ENCODE measurements at regions not wholly inside any gene's neighbourhood (a gene's known extent, or its start where the extent isn't known, plus 50 kb on each side); places are given as distances from the start of the nearest gene placed in this dataset.

DNA sequence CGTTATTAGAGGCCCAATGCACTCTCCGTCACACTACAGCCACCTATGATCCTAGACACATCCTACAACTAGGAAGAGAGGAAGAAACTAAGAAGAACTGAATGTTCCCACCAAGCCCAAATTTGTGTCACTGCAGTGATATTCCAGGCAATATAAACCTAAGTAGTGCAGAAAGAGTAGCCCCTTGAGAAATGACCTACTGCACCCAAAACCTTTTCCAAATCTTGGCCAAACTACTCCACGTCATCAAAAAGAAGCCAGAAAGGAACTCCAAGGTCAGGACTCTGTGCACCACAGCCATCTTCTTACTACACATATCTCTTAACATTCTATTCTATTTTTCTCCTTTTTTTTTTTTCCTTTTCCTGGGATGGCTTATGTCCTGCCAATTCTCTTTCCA is 60.2 kb downstream of the ADAMTS1 start:
- in situ Hi-C loops (cut with MboI; ENCODE audit: low pct_unique_long_range_greater_than_20kb in 2 of 9, low sequenced_read_pairs in 9 of 9, unreplicated experiment in 9 of 9): no loop called here
- no peaks in the 10 kb centered on the region for H3K4me1 ChIP-seq (replicated peaks in 1 of 2)
- no peak for ATAC-seq (replicated peaks in 6 of 8)
- H3K27ac ChIP-seq: no peak overlapping the region
- WGBS, 10 experiments: 22 to 100% (median 88%) methylated on average over 1 to 3 of the region's 3 CpGs; no CpG with 5 or more reads in 2 of the 10 experiments
- H3K4me3 ChIP-seq: no peak overlapping the region

DNA sequence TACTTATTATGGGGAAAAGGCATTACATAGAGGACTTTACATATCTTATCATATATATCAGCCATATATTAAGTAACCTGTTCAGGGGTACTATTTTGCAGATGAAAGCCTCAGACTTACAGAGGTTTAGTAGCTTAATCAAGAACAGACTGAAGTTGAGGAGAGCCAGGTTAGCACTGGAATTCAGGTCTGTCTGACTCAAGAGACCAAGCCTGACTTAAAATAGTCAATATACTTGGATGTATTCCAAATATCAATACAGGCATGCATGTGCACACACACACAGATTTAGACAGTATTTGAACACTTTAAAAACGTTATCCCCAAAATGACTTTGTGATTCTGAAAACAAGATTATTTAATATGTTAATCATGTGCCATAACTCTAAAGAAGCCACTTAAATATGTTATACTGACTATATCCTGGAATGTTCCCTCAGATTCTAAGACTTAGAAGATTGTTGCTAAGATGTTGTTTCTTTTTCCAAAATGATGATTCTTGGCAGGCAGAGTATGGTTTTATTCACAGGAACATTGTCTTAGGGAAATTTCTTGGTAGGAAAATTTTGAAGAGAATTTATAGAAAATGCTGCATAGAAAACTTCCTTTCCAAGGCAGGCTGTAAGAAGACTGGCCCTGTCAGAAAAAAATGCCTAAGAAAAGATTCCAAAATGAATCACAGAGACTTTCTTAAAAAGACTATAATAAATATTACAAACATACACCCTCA is 61.6 kb downstream of the ADAMTS1 start:
- Histone ChIP-seq H3K4me3 (no peak overlapping the region), H3K27ac (no peak overlapping the region), H3K4me1 (replicated peaks in 1 of 2) (no peaks in the 10 kb centered on the region)
- in situ Hi-C loops (cut with MboI; ENCODE audit: low pct_unique_long_range_greater_than_20kb in 2 of 9, low sequenced_read_pairs in 9 of 9, unreplicated experiment in 9 of 9): no loop called here
- WGBS, 10 experiments: 0 to 50% (median 20%) methylated on average over 1 of the region's 1 CpG; no CpG with 5 or more reads in 3 of the 10 experiments
- ATAC-seq (replicated peaks in 6 of 8): no peak

DNA sequence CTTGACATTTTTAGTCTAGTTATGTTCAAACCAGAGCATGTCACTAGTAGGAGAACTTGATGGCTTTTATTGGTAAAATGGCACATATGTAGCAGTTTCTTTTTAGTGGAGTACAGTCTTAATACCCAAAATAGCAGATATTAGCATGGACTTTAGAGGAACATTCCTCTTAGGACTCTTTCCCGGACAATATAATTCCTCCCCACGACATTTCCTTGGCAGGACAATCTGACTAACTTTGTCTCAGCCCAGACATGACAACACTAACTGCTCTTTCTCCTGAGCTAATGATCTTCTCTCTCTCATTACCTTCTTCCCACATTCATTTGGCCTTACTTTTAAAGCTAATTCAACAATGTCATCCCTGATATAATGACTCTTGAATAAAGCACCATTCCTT is 62.5 kb downstream of the ADAMTS1 start:
- 0 to 92% (median 16%) methylated on average over 1 to 2 of the region's 2 CpGs; no CpG with 5 or more reads in 3 of the 10 experiments for WGBS, 10 experiments
- no peak overlapping the region for H3K27ac ChIP-seq
- in situ Hi-C loops (cut with MboI; ENCODE audit: low pct_unique_long_range_greater_than_20kb in 2 of 9, low sequenced_read_pairs in 9 of 9, unreplicated experiment in 9 of 9): no loop called here
- ATAC-seq (replicated peaks in 6 of 8): no peak
- H3K4me3 ChIP-seq: no peak overlapping the region
- H3K4me1 ChIP-seq (replicated peaks in 1 of 2): no peaks in the 10 kb centered on the region

DNA sequence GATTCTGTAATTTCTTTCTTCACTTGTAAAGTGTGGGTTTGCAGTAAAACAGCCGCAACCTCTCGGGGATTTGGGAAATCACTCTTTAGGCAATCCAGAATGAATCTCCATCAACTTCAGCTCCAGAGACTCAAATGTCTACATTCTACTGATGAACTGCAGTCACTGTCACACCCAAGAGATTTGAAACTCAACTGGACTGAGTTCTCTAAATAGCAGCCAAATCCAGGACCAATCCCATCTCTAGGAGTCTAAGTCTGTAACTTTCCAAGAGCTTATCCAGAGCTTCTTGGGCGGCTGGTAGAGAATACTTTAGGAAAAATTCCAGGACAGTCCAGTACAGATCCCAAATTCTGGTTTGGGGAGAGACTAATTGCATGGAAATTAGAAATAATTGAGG is 62.9 kb downstream of the ADAMTS1 start:
- Histone ChIP-seq H3K4me3 (no peak overlapping the region), H3K4me1 (replicated peaks in 1 of 2) (no peaks in the 10 kb centered on the region), H3K27ac (no peak overlapping the region)
- WGBS, 10 experiments: 20 to 100% (median 96%) methylated on average over 1 to 3 of the region's 3 CpGs; no CpG with 5 or more reads in 4 of the 10 experiments
- in situ Hi-C loops (cut with MboI; ENCODE audit: low pct_unique_long_range_greater_than_20kb in 2 of 9, low sequenced_read_pairs in 9 of 9, unreplicated experiment in 9 of 9): no loop called here
- no peak for ATAC-seq (replicated peaks in 6 of 8)

DNA sequence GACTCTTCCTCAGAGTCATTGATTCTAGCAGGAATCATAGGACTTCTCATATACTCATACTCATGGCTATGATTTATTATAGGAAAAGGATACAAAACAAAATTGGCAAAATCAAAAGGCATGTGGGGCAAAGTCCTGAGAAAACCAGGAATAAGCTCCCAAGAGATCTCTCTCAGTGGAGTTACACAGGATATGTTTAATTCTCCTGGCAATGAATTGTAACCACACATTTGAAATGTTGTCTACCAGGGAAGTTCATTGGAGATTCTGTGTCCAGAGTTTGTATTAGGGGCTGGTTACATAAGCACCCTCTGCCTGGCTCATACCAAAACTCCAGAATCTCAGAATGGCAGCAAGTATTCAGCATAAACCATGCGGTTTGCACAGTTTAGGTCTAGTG is 63.9 kb downstream of the ADAMTS1 start:
- H3K27ac ChIP-seq: no peak overlapping the region
- H3K4me1 ChIP-seq (replicated peaks in 1 of 2): no peaks in the 10 kb centered on the region
- no peak for ATAC-seq (replicated peaks in 6 of 8)
- in situ Hi-C loops (cut with MboI; ENCODE audit: low pct_unique_long_range_greater_than_20kb in 2 of 9, low sequenced_read_pairs in 9 of 9, unreplicated experiment in 9 of 9): no loop called here
- no peak overlapping the region for H3K4me3 ChIP-seq
- WGBS, 10 experiments: 80 to 100% (median 90%) methylated on average over 1 of the region's 1 CpG; no CpG with 5 or more reads in 6 of the 10 experiments

DNA sequence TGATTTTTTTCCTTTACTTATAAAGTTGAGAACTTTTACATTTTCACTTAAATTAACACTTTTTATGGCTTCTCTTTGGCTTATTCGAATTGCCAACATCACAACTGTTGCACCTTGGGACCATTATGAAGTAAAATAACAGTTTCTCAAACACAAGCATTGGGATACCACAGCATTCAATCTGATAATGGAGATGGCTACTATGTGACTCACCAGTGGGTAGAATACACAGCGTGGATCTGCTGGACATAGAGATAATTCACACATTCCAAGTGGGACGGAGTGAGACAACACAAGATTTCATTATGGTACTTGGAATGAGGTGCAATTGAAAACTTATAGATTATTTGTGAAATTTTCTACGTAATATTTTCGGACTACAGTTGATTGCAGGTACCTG is 68.0 kb downstream of the ADAMTS1 start:
- H3K27ac ChIP-seq: no peak overlapping the region
- no peak for ATAC-seq (replicated peaks in 6 of 8)
- in situ Hi-C loops (cut with MboI; ENCODE audit: low pct_unique_long_range_greater_than_20kb in 2 of 9, low sequenced_read_pairs in 9 of 9, unreplicated experiment in 9 of 9): no loop called here
- no peaks in the 10 kb centered on the region for H3K4me1 ChIP-seq (replicated peaks in 1 of 2)
- WGBS, 10 experiments: 40 to 100% (median 88%) methylated on average over 1 to 5 of the region's 5 CpGs
- no peak overlapping the region for H3K4me3 ChIP-seq

DNA sequence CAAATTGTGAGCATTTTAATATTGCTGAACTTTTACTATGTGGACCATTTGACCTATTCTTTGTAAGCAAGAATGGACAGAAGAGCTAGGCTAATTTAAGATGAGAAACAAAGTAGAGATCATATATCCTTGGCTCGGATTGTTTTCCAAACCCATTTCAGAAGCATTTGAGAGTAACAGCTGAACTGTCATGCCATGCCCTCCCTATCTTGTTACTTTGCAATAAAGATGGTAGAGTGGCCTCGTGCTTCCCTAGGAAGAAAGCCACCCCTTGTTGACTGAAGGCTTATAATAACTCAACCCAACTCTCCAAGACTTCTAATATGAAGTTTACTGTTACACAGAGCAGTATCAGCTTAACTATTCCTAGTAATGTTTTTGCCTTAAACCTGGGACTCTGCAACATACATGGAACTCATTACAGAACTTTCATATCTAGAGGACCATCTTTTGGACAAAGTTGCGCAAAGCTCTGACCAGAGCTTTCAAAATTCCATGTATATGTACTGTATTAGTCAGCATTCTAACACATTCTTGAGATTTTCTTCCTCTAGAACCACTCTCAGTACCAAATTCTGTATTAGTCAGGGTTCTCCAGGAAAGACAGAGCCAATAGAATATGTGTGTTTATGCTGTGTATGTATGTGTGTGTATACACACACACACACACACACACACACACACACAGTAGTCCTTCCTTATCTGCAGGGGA is 68.7 kb downstream of the ADAMTS1 start:
- no peaks in the 10 kb centered on the region for H3K4me1 ChIP-seq (replicated peaks in 1 of 2)
- in situ Hi-C loops (cut with MboI; ENCODE audit: low pct_unique_long_range_greater_than_20kb in 2 of 9, low sequenced_read_pairs in 9 of 9, unreplicated experiment in 9 of 9): no loop called here
- H3K4me3 ChIP-seq: no peak overlapping the region
- WGBS, 10 experiments: 52 to 100% (median 91%) methylated on average over 1 to 3 of the region's 3 CpGs; no CpG with 5 or more reads in 2 of the 10 experiments
- ATAC-seq (replicated peaks in 6 of 8): peak in 2 of 8 experiments; percentile 52 to 54
- H3K27ac ChIP-seq: no peak overlapping the region

DNA sequence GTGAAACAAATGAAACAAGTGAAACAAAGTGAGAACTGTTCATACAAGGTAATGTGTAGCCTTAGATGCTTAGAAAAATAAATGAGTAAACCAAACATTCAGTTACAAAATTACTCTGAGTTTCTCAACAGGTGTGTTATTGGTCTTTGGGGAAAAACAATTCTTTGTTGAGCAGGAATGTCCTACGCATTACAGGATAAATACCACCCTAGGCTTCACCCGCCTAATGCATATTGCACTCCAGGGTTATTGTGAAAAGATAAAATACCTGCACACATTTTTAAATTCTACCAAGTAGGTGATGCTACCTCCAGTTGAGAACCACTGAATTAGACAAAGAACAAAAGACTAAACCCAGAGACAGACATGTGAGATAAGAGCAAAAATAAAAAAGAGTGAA is 72.2 kb downstream of the ADAMTS1 start:
- WGBS, 10 experiments: 94 to 100% (median 100%) methylated on average over 1 to 2 of the region's 2 CpGs; no CpG with 5 or more reads in 1 of the 10 experiments
- Histone ChIP-seq H3K4me1 (replicated peaks in 1 of 2) (no peaks in the 10 kb centered on the region), H3K27ac (no peak overlapping the region), H3K4me3 (no peak overlapping the region)
- in situ Hi-C loops (cut with MboI; ENCODE audit: low pct_unique_long_range_greater_than_20kb in 2 of 9, low sequenced_read_pairs in 9 of 9, unreplicated experiment in 9 of 9): no loop called here
- ATAC-seq (replicated peaks in 6 of 8): no peak

DNA sequence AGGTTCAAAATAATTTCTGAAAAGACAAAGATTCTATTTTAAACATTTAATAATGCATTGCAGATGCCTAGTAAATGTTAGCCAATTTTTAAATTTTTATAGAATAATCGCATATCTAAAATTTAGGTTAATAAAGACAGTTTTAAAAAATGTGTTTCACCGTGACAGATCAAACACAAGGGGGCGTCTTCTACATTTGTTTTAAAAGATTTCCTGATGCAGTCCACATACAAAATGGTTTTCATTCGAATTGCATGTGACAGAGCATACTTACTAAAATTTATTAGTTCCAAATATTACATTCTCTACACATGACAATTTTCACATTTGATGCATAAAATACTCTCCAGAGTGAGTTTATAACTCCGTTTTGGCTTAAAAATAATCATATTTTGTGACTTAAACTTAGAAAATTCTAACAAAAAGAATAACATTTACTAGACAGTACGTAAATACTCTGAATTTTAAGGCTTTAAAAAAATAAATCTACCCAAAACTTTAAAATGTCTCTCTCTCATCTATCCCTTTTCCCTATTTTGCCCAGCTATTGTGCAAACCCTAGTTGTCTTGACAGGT is 75.5 kb downstream of the ADAMTS1 start:
- 15 to 67% (median 35%) methylated on average over 2 to 6 of the region's 6 CpGs for WGBS, 10 experiments
- no peak overlapping the region for H3K27ac ChIP-seq
- ATAC-seq (replicated peaks in 6 of 8): peak in 2 of 8 experiments; percentile 18 to 31
- in situ Hi-C loops (cut with MboI; ENCODE audit: low pct_unique_long_range_greater_than_20kb in 2 of 9, low sequenced_read_pairs in 9 of 9, unreplicated experiment in 9 of 9): no loop called here
- no peaks in the 10 kb centered on the region for H3K4me1 ChIP-seq (replicated peaks in 1 of 2)
- H3K4me3 ChIP-seq: no peak overlapping the region

DNA sequence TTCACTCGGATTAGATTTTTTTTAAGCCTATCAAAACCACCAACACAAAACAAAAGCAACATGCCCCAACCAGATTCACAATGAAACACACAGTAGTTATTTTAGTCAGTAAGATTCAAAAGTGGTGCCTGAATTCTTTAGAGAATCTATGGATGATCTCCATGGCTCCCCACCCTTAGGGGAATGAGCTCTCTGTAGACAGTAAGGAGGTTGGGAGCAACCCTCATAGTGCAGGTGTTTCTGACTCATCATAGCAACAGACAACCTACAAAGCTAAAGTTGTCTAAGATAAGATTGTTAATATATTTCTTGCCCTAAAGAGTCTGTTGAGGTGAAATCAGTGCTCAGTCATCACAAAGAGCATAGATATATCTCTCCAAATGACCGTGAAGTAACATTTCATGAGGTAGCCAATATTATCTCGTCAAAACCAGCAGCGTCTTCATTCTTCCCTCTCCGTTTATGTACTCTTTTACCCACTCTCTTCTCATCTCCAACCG is 78.3 kb downstream of the ADAMTS1 start:
- H3K4me1 ChIP-seq (replicated peaks in 1 of 2): no peaks in the 10 kb centered on the region
- H3K4me3 ChIP-seq: no peak overlapping the region
- 70 to 100% (median 91%) methylated on average over 1 to 5 of the region's 6 CpGs for WGBS, 10 experiments
- no peak overlapping the region for H3K27ac ChIP-seq
- in situ Hi-C loops (cut with MboI; ENCODE audit: low pct_unique_long_range_greater_than_20kb in 2 of 9, low sequenced_read_pairs in 9 of 9, unreplicated experiment in 9 of 9): no loop called here
- ATAC-seq (replicated peaks in 6 of 8): peak in 1 of 8 experiments; percentile 48

DNA sequence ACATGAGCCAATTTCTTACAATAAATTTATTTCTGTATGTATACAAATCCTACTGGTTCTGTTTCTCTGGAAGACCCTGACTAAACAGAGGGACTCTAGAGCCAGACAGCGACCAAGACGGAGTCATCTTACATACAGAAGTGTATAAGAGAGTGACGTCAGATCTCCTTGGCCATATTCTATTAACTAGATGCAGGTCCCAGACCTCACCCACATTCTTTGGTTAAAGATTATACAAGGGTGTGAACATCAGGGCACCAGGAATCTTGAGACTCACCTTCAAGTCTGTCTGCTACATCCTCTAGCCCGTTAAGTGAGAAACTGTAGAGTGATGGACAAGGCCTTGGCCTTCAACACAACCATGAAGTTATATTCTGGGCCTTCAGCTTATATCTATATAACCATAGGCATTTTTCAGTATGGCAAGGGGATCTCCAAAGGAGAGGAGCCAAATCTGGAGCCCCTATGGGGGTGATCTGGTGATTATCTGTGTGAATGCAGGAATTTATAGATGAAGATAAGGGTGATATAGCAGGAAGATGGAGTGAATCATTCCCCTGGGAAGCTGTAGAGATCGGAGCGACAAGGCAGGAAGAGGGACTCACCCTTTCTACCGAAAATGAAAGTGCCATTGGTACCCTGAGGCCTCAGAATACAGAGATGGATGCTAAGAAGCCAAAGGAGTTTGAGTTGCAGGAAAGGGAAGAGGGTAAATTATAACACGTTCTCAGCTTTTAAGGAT is 83.9 kb downstream of the ADAMTS1 start:
- Histone ChIP-seq H3K4me3 (no peak overlapping the region), H3K4me1 (replicated peaks in 1 of 2) (no peaks in the 10 kb centered on the region), H3K27ac (no peak overlapping the region)
- in situ Hi-C loops (cut with MboI; ENCODE audit: low pct_unique_long_range_greater_than_20kb in 2 of 9, low sequenced_read_pairs in 9 of 9, unreplicated experiment in 9 of 9): no loop called here
- 68 to 100% (median 97%) methylated on average over 1 to 8 of the region's 8 CpGs; no CpG with 5 or more reads in 2 of the 10 experiments for WGBS, 10 experiments
- no peak for ATAC-seq (replicated peaks in 6 of 8)

DNA sequence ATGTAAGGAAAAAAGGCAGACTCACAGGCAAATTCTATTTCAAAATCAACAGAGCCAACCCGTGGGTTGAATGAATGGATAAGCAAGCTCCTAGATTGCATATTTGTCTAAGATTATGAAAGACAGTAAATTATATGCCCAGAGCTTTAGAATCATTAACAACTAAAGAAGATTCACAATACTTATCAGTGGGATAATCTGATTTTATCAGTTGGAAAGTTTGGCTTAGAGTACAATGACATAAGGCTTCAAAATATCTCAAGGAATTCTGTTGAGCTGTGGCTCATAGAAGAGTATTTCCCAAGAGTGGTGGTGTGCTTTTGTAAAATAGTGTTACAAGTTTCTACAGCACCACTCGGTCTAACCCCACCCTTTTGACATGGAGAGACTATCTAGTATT is 85.5 kb downstream of the ADAMTS1 start:
- whole genome bisulfite sequencing, 10 experiments: 40 to 100% (median 73%) methylated on average over 1 to 2 of the region's 2 CpGs; no CpG with 5 or more reads in 2 of the 10 experiments
- in situ Hi-C loops (cut with MboI; ENCODE audit: low pct_unique_long_range_greater_than_20kb in 2 of 9, low sequenced_read_pairs in 9 of 9, unreplicated experiment in 9 of 9): no loop called here
- ATAC-seq (replicated peaks in 6 of 8): no peak

More for the DNA sequence above, 85.5 kb downstream of the ADAMTS1 start:
- H3K27ac ChIP-seq: no peak overlapping the region
- H3K4me3 ChIP-seq: no peak overlapping the region
- no peaks in the 10 kb centered on the region for H3K4me1 ChIP-seq (replicated peaks in 1 of 2)

Data from motor neuron (in vitro differentiated cells).